GM23338 (cell line): ENCODE measurements at regions not wholly inside any gene's neighbourhood (a gene's known extent, or its start where the extent isn't known, plus 50 kb on each side); places are given as distances from the start of the nearest gene placed in this dataset.

Source experiments
- ATAC-seq: fragments of 200-7000 bp; cut with Tn5 transposase; 3 replicates; pipeline ENCODE4 v1.9.1; 2020
- DNase-seq: peaks from one replicate; pipeline ENCODE4 v3.0.0-alpha.2; 2015; ENCODE audit warnings: low spot score
- H2AFZ ChIP-seq: fragments of 200-600 bp; sonication (generic); 2 replicates; pipeline ENCODE4 v1.8.0; 2016; ENCODE audit warnings: antibody characterized with exemption, mild to moderate bottlenecking, moderate library complexity
- H3F3A ChIP-seq: fragments of 200-600 bp; sonication (generic); replicated peaks from 2 replicates; pipeline ENCODE4 v1.8.0; 2017; ENCODE audit warnings: antibody characterized with exemption, mixed run types, low read depth
- H3K27ac ChIP-seq: fragments of 200-600 bp; sonication (generic); 2 replicates; pipeline ENCODE4 v1.6.1; 2016; ENCODE audit warnings: low read depth
- H3K27me3 ChIP-seq: fragments of 200-600 bp; sonication (generic); 2 replicates; pipeline ENCODE4 v1.8.0; 2016; ENCODE audit warnings: mild to moderate bottlenecking, mixed run types, moderate library complexity; ENCODE audit not compliant: insufficient read depth
- H3K36me3 ChIP-seq: fragments of 200-600 bp; sonication (generic); 2 replicates; pipeline ENCODE4 v1.8.0; 2016; ENCODE audit warnings: mild to moderate bottlenecking; ENCODE audit not compliant: insufficient read depth
- H3K4me1 ChIP-seq: fragments of 200-600 bp; sonication (generic); 2 replicates; pipeline ENCODE4 v1.8.0; 2016; ENCODE audit warnings: mild to moderate bottlenecking, moderate library complexity; ENCODE audit not compliant: insufficient read depth
- H3K4me2 ChIP-seq: fragments of 200-600 bp; sonication (generic); 2 replicates; pipeline ENCODE4 v1.7.1; 2017; ENCODE audit warnings: mixed run types
- H3K4me3 ChIP-seq: fragments of 200-600 bp; sonication (generic); 2 replicates; pipeline ENCODE4 v1.6.1; 2016; ENCODE audit warnings: mixed run types
- H3K79me2 ChIP-seq: fragments of 200-600 bp; sonication (generic); replicated peaks from 2 replicates; pipeline ENCODE4 v1.8.0; 2017; ENCODE audit warnings: mild to moderate bottlenecking; ENCODE audit not compliant: insufficient read depth
- H3K9me2 ChIP-seq: fragments of 200-600 bp; sonication (generic); 2 replicates; pipeline ENCODE4 v1.8.0; 2017; ENCODE audit not compliant: insufficient read depth
- H4K20me1 ChIP-seq: fragments of 200-600 bp; sonication (generic); replicated peaks from 2 replicates; pipeline ENCODE4 v1.8.0; 2017; ENCODE audit warnings: mild to moderate bottlenecking; ENCODE audit not compliant: insufficient read depth
- H3K27ac Mint-ChIP-seq: 2 replicates; pipeline ENCODE4 v1.8.0; 2020; ENCODE audit warnings: inconsistent platforms, mild to moderate bottlenecking, moderate library complexity, mixed read lengths
- H3K27me3 Mint-ChIP-seq: 3 replicates; pipeline ENCODE4 v1.8.0; 2022; ENCODE audit warnings: low read depth, mild to moderate bottlenecking, moderate library complexity, mixed read lengths, inconsistent platforms; ENCODE audit not compliant: insufficient read depth, poor library complexity
- H3K36me3 Mint-ChIP-seq: 3 replicates; pipeline ENCODE4 v1.8.0; 2021; ENCODE audit warnings: low read depth, mild to moderate bottlenecking, inconsistent platforms, moderate library complexity, mixed read lengths
- H3K4me1 Mint-ChIP-seq: 3 replicates; pipeline ENCODE4 v1.8.0; 2020; ENCODE audit warnings: mild to moderate bottlenecking, inconsistent platforms, mixed read lengths
- H3K4me3 Mint-ChIP-seq: 3 replicates; pipeline ENCODE4 v1.8.0; 2021; ENCODE audit warnings: moderate library complexity, mild to moderate bottlenecking, inconsistent platforms, mixed read lengths
- H3K9me3 Mint-ChIP-seq: 3 replicates; pipeline ENCODE4 v1.8.0; 2020; ENCODE audit warnings: moderate library complexity, mild to moderate bottlenecking, inconsistent platforms, mixed read lengths
- CREB1 ChIP-seq: fragments of 250-450 bp; sonication (Bioruptor Pico); IDR thresholded peaks from 2 replicates; pipeline ENCODE4 v1.5.0; 2020; ENCODE audit warnings: low read depth, mild to moderate bottlenecking, moderate library complexity
- EZH2 ChIP-seq: fragments of 200-600 bp; sonication (generic); IDR thresholded peaks from one replicate; pipeline ENCODE4 v1.8.0; 2017; ENCODE audit warnings: antibody characterized with exemption, mild to moderate bottlenecking, low read depth; ENCODE audit not compliant: unreplicated experiment
- EZH2phosphoT487 ChIP-seq: fragments of 200-600 bp; sonication (generic); IDR thresholded peaks from one replicate; pipeline ENCODE4 v1.8.1; 2018; ENCODE audit warnings: antibody characterized with exemption; ENCODE audit not compliant: unreplicated experiment
- JUNB ChIP-seq: IDR thresholded peaks from one replicate; pipeline ENCODE4 v1.6.1; 2016; ENCODE audit warnings: antibody characterized with exemption; ENCODE audit not compliant: unreplicated experiment
- POLR2AphosphoS5 ChIP-seq: IDR thresholded peaks from 2 replicates; pipeline ENCODE4 v1.6.1; 2016; ENCODE audit warnings: antibody characterized with exemption, low read depth
- STAT1 ChIP-seq: IDR thresholded peaks from one replicate; pipeline ENCODE4 v1.6.1; 2016; ENCODE audit warnings: antibody characterized with exemption; ENCODE audit not compliant: unreplicated experiment
- ZNF331 ChIP-seq: fragments of 250-450 bp; sonication (Bioruptor Pico); IDR thresholded peaks from 2 replicates; pipeline ENCODE4 v1.5.0; 2020; ENCODE audit warnings: low read depth, mild to moderate bottlenecking, moderate library complexity
- TF ChIP-seq, protein P1 (sequence below): IDR thresholded peaks from one replicate; pipeline ENCODE4 v1.6.1; 2018; ENCODE audit warnings: antibody characterized with exemption; ENCODE audit not compliant: unreplicated experiment
- TF ChIP-seq, protein P2 (sequence below): IDR thresholded peaks from 2 replicates; pipeline ENCODE4 v1.6.1; 2016; ENCODE audit warnings: antibody characterized with exemption
- TF ChIP-seq, protein P3 (sequence below): fragments of 250-450 bp; sonication (Bioruptor Pico); IDR thresholded peaks from 2 replicates; pipeline ENCODE4 v1.5.0; 2020; ENCODE audit warnings: mild to moderate bottlenecking, moderate library complexity
- TF ChIP-seq, protein P4 (sequence below), 2 experiments: fragments of 200-600 bp in 1 of 2; sonication (generic) in 1 of 2; conservative IDR thresholded peaks; 2 replicates each; pipeline versions ENCODE4 v1.5.1 to v1.6.1; 2016 to 2017; ENCODE audit warnings: antibody characterized with exemption in 2 of 2, low read depth in 2 of 2, mild to moderate bottlenecking in 2 of 2, moderate library complexity in 1 of 2

DNA sequence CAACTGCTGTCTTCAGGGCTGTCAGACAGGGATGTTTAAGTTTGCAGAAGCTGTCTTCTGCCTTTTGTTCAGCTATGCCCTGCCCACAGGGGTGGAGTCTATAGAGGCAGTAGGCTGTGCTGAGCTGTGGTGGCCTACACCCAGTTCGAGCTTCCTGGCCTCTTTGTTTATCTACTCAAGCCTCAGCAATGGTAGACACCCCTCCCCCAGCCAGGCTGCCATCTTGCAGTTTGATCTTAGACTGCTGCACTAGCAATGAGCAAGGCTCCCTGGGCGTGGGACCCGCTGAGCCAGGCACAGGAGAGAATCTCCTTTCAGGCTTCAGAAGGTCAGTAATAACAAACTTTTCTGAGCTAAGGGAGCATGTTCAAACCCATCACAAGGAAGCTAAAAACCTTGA, 545.3 kb downstream of the TLE4 start:
- H3K4me3 Mint-ChIP-seq: no peak overlapping the region

More for the DNA sequence above, 545.3 kb downstream of the TLE4 start:
- Histone ChIP-seq H3K4me1 (no peaks in the 10 kb centered on the region), H3K4me2 (no peak overlapping the region), H3K27ac (no peak overlapping the region), H3K36me3 (no peaks in the 10 kb centered on the region), H3K27me3 (no peaks in the 10 kb centered on the region), H3K79me2 (no peaks in the 10 kb centered on the region), H3K4me3 (no peak overlapping the region), H4K20me1 (no peaks in the 10 kb centered on the region), H3F3A (no peaks in the 10 kb centered on the region), H2AFZ (no peak overlapping the region), H3K9me2 (0 out of 2 replicates have a peak, but pooled peaks cover 16% of the 10 kb centered on the region)
- 0 out of 3 replicates have a peak, but pooled peaks cover 3% of the 10 kb centered on the region for H3K9me3 Mint-ChIP-seq
- no peak for ATAC-seq
- no peaks in the 10 kb centered on the region for H3K27me3 Mint-ChIP-seq
- no peak for TF ChIP-seq EZH2
- TF ChIP-seq ZNF331 (CRISPR knock-in tag): no peak
- TF ChIP-seq, protein P1, sequence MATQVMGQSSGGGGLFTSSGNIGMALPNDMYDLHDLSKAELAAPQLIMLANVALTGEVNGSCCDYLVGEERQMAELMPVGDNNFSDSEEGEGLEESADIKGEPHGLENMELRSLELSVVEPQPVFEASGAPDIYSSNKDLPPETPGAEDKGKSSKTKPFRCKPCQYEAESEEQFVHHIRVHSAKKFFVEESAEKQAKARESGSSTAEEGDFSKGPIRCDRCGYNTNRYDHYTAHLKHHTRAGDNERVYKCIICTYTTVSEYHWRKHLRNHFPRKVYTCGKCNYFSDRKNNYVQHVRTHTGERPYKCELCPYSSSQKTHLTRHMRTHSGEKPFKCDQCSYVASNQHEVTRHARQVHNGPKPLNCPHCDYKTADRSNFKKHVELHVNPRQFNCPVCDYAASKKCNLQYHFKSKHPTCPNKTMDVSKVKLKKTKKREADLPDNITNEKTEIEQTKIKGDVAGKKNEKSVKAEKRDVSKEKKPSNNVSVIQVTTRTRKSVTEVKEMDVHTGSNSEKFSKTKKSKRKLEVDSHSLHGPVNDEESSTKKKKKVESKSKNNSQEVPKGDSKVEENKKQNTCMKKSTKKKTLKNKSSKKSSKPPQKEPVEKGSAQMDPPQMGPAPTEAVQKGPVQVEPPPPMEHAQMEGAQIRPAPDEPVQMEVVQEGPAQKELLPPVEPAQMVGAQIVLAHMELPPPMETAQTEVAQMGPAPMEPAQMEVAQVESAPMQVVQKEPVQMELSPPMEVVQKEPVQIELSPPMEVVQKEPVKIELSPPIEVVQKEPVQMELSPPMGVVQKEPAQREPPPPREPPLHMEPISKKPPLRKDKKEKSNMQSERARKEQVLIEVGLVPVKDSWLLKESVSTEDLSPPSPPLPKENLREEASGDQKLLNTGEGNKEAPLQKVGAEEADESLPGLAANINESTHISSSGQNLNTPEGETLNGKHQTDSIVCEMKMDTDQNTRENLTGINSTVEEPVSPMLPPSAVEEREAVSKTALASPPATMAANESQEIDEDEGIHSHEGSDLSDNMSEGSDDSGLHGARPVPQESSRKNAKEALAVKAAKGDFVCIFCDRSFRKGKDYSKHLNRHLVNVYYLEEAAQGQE: no peak
- no peak for TF ChIP-seq POLR2AphosphoS5
- TF ChIP-seq STAT1: no peak
- TF ChIP-seq, protein P2, sequence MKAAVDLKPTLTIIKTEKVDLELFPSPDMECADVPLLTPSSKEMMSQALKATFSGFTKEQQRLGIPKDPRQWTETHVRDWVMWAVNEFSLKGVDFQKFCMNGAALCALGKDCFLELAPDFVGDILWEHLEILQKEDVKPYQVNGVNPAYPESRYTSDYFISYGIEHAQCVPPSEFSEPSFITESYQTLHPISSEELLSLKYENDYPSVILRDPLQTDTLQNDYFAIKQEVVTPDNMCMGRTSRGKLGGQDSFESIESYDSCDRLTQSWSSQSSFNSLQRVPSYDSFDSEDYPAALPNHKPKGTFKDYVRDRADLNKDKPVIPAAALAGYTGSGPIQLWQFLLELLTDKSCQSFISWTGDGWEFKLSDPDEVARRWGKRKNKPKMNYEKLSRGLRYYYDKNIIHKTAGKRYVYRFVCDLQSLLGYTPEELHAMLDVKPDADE: no peak
- no peak for TF ChIP-seq EZH2phosphoT487
- TF ChIP-seq, protein P3, sequence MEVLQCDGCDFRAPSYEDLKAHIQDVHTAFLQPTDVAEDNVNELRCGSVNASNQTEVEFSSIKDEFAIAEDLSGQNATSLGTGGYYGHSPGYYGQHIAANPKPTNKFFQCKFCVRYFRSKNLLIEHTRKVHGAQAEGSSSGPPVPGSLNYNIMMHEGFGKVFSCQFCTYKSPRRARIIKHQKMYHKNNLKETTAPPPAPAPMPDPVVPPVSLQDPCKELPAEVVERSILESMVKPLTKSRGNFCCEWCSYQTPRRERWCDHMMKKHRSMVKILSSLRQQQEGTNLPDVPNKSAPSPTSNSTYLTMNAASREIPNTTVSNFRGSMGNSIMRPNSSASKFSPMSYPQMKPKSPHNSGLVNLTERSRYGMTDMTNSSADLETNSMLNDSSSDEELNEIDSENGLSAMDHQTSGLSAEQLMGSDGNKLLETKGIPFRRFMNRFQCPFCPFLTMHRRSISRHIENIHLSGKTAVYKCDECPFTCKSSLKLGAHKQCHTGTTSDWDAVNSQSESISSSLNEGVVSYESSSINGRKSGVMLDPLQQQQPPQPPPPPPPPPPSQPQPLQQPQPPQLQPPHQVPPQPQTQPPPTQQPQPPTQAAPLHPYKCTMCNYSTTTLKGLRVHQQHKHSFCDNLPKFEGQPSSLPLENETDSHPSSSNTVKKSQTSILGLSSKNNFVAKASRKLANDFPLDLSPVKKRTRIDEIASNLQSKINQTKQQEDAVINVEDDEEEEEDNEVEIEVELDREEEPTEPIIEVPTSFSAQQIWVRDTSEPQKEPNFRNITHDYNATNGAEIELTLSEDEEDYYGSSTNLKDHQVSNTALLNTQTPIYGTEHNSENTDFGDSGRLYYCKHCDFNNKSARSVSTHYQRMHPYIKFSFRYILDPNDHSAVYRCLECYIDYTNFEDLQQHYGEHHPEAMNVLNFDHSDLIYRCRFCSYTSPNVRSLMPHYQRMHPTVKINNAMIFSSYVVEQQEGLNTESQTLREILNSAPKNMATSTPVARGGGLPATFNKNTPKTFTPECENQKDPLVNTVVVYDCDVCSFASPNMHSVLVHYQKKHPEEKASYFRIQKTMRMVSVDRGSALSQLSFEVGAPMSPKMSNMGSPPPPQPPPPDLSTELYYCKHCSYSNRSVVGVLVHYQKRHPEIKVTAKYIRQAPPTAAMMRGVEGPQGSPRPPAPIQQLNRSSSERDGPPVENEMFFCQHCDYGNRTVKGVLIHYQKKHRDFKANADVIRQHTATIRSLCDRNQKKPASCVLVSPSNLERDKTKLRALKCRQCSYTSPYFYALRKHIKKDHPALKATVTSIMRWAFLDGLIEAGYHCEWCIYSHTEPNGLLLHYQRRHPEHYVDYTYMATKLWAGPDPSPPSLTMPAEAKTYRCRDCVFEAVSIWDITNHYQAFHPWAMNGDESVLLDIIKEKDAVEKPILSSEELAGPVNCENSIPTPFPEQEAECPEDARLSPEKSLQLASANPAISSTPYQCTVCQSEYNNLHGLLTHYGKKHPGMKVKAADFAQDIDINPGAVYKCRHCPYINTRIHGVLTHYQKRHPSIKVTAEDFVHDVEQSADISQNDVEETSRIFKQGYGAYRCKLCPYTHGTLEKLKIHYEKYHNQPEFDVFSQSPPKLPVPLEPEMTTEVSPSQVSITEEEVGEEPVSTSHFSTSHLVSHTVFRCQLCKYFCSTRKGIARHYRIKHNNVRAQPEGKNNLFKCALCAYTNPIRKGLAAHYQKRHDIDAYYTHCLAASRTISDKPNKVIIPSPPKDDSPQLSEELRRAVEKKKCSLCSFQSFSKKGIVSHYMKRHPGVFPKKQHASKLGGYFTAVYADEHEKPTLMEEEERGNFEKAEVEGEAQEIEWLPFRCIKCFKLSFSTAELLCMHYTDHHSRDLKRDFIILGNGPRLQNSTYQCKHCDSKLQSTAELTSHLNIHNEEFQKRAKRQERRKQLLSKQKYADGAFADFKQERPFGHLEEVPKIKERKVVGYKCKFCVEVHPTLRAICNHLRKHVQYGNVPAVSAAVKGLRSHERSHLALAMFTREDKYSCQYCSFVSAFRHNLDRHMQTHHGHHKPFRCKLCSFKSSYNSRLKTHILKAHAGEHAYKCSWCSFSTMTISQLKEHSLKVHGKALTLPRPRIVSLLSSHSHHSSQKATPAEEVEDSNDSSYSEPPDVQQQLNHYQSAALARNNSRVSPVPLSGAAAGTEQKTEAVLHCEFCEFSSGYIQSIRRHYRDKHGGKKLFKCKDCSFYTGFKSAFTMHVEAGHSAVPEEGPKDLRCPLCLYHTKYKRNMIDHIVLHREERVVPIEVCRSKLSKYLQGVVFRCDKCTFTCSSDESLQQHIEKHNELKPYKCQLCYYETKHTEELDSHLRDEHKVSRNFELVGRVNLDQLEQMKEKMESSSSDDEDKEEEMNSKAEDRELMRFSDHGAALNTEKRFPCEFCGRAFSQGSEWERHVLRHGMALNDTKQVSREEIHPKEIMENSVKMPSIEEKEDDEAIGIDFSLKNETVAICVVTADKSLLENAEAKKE: no peak
- no peak for TF ChIP-seq CREB1
- TF ChIP-seq, protein P4, sequence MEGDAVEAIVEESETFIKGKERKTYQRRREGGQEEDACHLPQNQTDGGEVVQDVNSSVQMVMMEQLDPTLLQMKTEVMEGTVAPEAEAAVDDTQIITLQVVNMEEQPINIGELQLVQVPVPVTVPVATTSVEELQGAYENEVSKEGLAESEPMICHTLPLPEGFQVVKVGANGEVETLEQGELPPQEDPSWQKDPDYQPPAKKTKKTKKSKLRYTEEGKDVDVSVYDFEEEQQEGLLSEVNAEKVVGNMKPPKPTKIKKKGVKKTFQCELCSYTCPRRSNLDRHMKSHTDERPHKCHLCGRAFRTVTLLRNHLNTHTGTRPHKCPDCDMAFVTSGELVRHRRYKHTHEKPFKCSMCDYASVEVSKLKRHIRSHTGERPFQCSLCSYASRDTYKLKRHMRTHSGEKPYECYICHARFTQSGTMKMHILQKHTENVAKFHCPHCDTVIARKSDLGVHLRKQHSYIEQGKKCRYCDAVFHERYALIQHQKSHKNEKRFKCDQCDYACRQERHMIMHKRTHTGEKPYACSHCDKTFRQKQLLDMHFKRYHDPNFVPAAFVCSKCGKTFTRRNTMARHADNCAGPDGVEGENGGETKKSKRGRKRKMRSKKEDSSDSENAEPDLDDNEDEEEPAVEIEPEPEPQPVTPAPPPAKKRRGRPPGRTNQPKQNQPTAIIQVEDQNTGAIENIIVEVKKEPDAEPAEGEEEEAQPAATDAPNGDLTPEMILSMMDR (conservative IDR thresholded peaks at IDR 0.05; ENCODE audit: low read depth in 2 of 2): no peak
- no peak for TF ChIP-seq JUNB
- no peak overlapping the region for H3K27ac Mint-ChIP-seq
- no peaks in the 10 kb centered on the region for H3K4me1 Mint-ChIP-seq
- DNase-seq: no peak
- H3K36me3 Mint-ChIP-seq: no peaks in the 10 kb centered on the region
